Activated naive CD8-positive, alpha-beta T cell treated with anti-CD3 and anti-CD28 coated beads, Interleukin-2, amount 10 ng/mL, durations not matched to agents 7 days and 5 days (primary cell): ENCODE measurements at regions not wholly inside any gene's neighbourhood (a gene's known extent, or its start where the extent isn't known, plus 50 kb on each side); places are given as distances from the start of the nearest gene placed in this dataset.
"Not testable (repeated sequence)": the region's sequence is repeated elsewhere in the genome, so short reads cannot be mapped to it uniquely, and the experiment has no call there.

Experiments used
- ATAC-seq: fragments of 150-1000 bp; cut with Tn5 transposase; one replicate; pipeline ENCODE4 v1.10.0; 2021; ENCODE audit warnings: low read depth, moderate library complexity
- POLR2A ChIA-PET: fragments of 350-600 bp; sonication (Branson Sonifier 250); formaldehyde crosslinking; loops from one replicate; lab custom pipeline; 2021; ENCODE audit warnings: antibody characterized with exemption; lab: Charles Lee
- DNase-seq: peaks from one replicate; pipeline ENCODE4 v3.0.0; 2021
- H3K27ac Mint-ChIP-seq: one replicate; pipeline ENCODE4 v1.8.0; 2022; ENCODE audit warnings: mild to moderate bottlenecking, mixed read lengths
- H3K27me3 Mint-ChIP-seq: one replicate; pipeline ENCODE4 v1.8.0; 2022; ENCODE audit warnings: mild to moderate bottlenecking, moderate library complexity, mixed read lengths
- H3K36me3 Mint-ChIP-seq: one replicate; pipeline ENCODE4 v1.8.0; 2021; ENCODE audit warnings: mild to moderate bottlenecking, mixed read lengths
- H3K4me1 Mint-ChIP-seq: one replicate; pipeline ENCODE4 v1.8.0; 2021; ENCODE audit warnings: mixed read lengths
- H3K4me3 Mint-ChIP-seq: one replicate; pipeline ENCODE4 v1.8.0; 2022; ENCODE audit warnings: mild to moderate bottlenecking, moderate library complexity, mixed read lengths
- H3K9me3 Mint-ChIP-seq: one replicate; pipeline ENCODE4 v1.8.0; 2021; ENCODE audit warnings: mixed read lengths

DNA sequence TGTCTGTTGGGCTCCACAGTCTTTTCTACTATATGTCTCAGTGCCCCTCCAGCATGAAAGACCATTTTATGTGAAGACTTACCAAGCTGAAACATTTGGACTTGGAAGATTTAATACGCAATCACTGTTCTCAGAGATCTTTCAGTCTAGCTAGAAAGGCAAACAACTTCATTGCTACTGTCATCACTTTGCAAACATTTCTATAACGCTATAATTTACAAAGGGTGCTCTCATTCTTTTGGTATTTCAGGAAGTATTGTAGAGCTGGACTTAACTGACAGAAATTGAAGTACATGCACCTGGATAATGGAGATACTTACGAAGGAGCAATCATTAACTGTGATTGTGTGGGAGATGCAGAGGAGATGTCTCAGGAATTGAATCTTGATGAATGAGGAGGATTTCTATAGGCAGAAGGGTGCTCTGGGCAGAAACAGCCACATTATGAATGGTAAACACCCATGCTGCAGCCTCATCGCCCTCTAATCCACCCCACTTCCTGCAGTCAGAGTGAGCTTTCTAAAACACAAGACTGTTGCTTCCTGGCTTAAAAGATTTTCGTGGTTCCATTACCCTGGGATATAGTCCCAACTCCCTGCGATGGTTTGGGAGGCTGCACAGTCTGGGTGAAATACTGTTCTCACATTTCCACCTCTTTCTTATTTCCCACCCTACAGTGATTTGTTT lies 75.1 kb upstream of the GNG12 start:
- H3K4me3 Mint-ChIP-seq, result no peak overlapping the region

DNA sequence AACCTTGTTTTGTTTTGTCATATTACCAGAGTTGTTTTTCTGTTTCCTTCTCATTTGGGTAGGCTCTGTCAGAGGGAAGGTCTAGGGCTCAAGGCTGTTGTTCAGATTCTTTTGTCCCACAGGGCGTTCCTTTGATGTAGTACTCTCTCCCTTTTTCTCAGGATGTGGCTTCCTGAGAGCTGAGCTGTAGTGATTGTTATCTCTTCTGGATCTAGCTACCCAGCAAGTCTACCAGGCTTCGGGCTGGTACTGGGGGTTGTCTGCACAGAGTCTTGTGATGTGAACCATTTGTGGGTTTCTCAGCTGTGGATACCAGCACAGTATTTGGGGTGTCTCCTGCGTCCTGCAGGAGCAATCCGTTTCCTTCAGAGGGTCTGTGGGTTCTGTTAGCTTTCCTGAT lies 74.2 kb upstream of the GNG12 start:
- H3K4me3 Mint-ChIP-seq, ATAC-seq: not testable (repeated sequence)

More for the DNA sequence above, 75.1 kb upstream of the GNG12 start:
- no peaks in the 10 kb centered on the region for H3K36me3 Mint-ChIP-seq
- ATAC-seq (no peak), DNase-seq (no peak)
- peaks cover 9% of the 10 kb centered on the region for H3K27me3 Mint-ChIP-seq
- POLR2A ChIA-PET, result no interaction called here
- peaks cover 2% of the 10 kb centered on the region for H3K4me1 Mint-ChIP-seq
- no peak overlapping the region for H3K27ac Mint-ChIP-seq
- H3K9me3 Mint-ChIP-seq, result no peaks in the 10 kb centered on the region

DNA sequence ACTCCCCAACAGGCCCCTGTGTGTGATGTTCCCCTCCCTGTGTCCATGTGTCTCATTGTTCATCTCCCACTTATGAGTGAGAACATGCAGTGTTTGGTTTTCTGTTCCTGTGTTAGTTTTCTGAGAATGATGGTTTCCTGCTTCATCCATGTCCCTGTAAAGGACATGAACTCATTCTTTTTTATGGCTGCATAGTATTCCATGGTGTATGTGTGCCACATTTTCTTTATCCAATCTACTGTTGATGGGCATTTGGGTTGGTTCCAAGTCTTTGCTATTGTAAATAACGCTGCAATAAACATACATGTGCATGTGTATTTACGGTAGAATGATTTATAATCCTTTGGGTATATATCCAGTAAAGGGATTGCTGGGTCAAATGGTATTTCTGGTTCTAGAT lies 72.7 kb upstream of the GNG12 start:
- DNase-seq, H3K4me3 Mint-ChIP-seq, H3K4me1 Mint-ChIP-seq, H3K27me3 Mint-ChIP-seq, H3K9me3 Mint-ChIP-seq, POLR2A ChIA-PET, ATAC-seq, H3K36me3 Mint-ChIP-seq, H3K27ac Mint-ChIP-seq: not testable (repeated sequence)

More for the DNA sequence above, 74.2 kb upstream of the GNG12 start:
- H3K27me3 Mint-ChIP-seq, H3K27ac Mint-ChIP-seq, POLR2A ChIA-PET, H3K4me1 Mint-ChIP-seq, H3K9me3 Mint-ChIP-seq, H3K36me3 Mint-ChIP-seq, DNase-seq: not testable (repeated sequence)

GRCh38 chr1:67902546-67903223 lies 69.4 kb upstream of the GNG12 start:
- H3K9me3 Mint-ChIP-seq, H3K4me1 Mint-ChIP-seq, DNase-seq, H3K27me3 Mint-ChIP-seq, H3K27ac Mint-ChIP-seq, ATAC-seq, H3K4me3 Mint-ChIP-seq, H3K36me3 Mint-ChIP-seq, POLR2A ChIA-PET: not testable (repeated sequence)

DNA sequence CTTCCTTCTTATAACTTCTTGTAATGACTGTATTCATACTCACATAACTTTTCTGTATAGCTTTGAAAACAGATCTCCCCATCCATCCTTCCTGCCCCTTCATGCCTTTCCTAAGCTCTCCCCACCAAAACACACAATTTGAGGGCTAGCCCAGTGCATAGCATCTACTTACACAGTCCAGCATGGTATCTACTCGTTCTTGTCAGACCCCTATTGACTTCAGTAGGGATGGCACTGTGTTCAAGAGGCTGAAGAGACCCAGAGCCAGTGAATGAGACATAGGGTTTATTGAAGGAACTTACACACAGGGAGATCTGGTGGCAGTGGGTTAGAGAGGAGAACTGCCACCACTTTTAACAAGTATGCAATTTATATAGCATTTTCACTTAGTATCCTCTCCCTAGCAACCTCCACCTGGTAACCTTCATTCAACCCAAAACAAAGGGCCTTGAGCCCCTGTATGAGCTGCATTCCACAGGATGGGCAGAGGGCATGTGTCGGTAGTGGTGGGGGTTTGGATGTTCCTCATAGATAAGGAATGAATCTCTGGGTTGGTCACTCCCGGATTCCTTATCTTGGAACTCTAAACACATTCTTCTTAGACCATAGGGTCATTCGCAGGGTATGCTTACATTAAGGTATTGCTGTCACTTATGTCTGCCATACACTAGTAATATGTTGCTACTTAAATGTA lies 64.9 kb upstream of the GNG12 start:
- Mint-ChIP-seq H3K4me1 (no peaks in the 10 kb centered on the region), H3K36me3 (no peaks in the 10 kb centered on the region), H3K27me3 (peaks cover 2% of the 10 kb centered on the region), H3K4me3 (no peak overlapping the region), H3K9me3 (no peaks in the 10 kb centered on the region), H3K27ac (no peak overlapping the region)
- DNase-seq (no peak), ATAC-seq (no peak)
- POLR2A ChIA-PET, result no interaction called here

GRCh38 chr1:67897270-67897949 lies 64.1 kb upstream of the GNG12 start:
- DNase-seq, result no peak
- Mint-ChIP-seq H3K27me3 (peaks cover 2% of the 10 kb centered on the region), H3K9me3 (no peaks in the 10 kb centered on the region), H3K27ac (no peak overlapping the region), H3K4me3 (no peak overlapping the region), H3K36me3 (no peaks in the 10 kb centered on the region), H3K4me1 (no peaks in the 10 kb centered on the region)
- ATAC-seq, result no peak
- POLR2A ChIA-PET, result no interaction called here

- ATAC-seq (no peak), DNase-seq (no peak)
- POLR2A ChIA-PET, result no interaction called here
- Mint-ChIP-seq H3K4me3 (no peak overlapping the region), H3K4me1 (no peaks in the 10 kb centered on the region), H3K27me3 (peaks cover 2% of the 10 kb centered on the region), H3K36me3 (no peaks in the 10 kb centered on the region), H3K27ac (no peak overlapping the region), H3K9me3 (no peaks in the 10 kb centered on the region)
These were observed 63.6 kb upstream of the GNG12 start for GRCh38 chr1:67896826-67897225.

DNA sequence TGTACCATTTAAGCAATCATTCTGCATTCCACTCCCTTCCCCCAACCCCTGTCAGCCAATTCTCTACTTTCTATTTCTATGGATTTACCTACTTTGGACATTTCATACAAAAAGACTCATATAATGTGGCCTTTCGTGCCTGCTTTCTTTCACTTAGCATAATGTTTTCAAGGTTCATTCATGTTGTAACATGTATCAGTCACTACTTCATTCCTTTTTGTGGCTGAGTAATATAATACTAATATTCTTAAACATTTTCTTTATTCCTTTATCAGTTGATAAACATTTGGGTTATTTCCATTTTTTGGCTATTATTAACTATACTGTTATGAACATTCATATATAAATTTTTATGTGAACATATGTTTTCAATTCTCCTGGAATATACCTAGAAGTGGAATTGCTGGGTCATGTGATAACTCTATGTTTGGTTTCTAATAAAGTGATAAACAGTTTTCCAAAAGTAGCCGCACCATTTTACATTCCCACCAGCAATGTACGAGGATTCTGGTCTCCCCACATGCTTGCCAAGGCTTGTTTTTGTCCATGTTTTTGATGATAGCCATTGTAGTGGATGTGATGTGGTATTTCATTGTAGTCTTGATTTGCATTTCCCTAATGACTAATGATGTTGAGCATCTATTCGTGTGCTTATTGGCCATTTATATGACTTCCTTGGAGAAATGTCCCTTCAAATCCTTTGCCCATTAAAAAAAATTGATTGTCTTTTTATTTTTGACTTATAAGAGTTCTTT lies 61.9 kb upstream of the GNG12 start:
- H3K27ac Mint-ChIP-seq, result no peak overlapping the region
- POLR2A ChIA-PET, result no interaction called here
- no peaks in the 10 kb centered on the region for H3K4me1 Mint-ChIP-seq
- no peak for ATAC-seq
- H3K27me3 Mint-ChIP-seq, result peaks cover 6% of the 10 kb centered on the region
- DNase-seq, result no peak
- H3K36me3 Mint-ChIP-seq, result no peaks in the 10 kb centered on the region
- no peak overlapping the region for H3K4me3 Mint-ChIP-seq
- no peaks in the 10 kb centered on the region for H3K9me3 Mint-ChIP-seq

DNA sequence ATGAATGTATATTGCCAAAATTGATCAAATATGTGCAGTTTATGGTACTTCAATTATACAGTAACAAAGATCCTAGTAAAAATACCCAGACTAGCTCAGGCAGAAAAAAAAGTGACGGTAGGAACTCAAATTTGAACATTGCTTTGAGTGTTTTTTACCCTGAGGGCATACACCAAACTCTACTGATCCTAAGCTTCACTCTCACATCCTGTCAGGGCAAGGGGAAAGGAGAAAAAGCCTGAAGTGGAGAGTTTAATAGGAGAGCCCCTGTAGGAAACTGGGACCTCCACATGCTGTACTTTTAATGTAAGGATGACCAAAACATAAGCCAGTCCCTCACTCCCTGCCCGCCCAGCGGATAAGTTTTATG lies 59.8 kb upstream of the GNG12 start:
- peaks cover 6% of the 10 kb centered on the region for H3K27me3 Mint-ChIP-seq
- no peak overlapping the region for H3K27ac Mint-ChIP-seq
- ATAC-seq, result no peak
- no peaks in the 10 kb centered on the region for H3K36me3 Mint-ChIP-seq
- H3K4me3 Mint-ChIP-seq, result no peak overlapping the region
- POLR2A ChIA-PET, result no interaction called here
- no peaks in the 10 kb centered on the region for H3K9me3 Mint-ChIP-seq
- DNase-seq, result no peak
- peaks cover 2% of the 10 kb centered on the region for H3K4me1 Mint-ChIP-seq

DNA sequence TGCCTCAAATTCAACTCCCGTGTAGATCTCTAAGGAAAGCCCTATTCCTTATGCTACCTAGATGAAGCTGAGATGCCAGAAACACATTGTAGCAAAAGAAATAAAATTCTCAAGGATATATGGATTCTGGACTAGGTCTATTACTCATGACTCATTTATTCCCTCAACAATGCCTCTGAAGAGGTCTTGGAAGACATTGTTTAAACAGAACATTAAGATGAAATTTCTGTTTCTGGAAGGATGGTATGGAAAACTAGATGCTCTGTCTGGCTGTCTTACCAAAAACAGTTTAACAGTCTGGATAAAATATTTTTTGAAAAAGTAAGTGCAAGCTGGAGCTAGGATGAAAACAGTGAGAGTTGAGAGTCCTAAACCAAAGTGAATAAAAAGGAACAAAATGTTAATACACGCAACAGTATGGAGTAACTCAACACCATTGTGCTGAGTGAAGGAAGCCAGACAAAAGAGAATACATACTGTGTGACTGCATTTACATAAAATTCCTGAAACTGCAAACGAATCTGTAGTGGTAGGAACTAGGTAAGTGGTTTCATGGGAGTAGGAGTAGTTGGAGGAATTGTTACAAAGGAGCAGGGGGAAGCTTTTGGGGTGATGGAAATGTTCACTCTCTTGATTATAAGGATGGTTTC lies 59.3 kb upstream of the GNG12 start:
- POLR2A ChIA-PET, result no interaction called here
- ATAC-seq (no peak), DNase-seq (no peak)
- Mint-ChIP-seq H3K27ac (no peak overlapping the region), H3K36me3 (no peaks in the 10 kb centered on the region), H3K9me3 (no peaks in the 10 kb centered on the region), H3K27me3 (peaks cover 6% of the 10 kb centered on the region), H3K4me1 (peaks cover 2% of the 10 kb centered on the region), H3K4me3 (no peak overlapping the region)

- no peak overlapping the region for H3K4me3 Mint-ChIP-seq
- H3K9me3 Mint-ChIP-seq, result no peaks in the 10 kb centered on the region
- POLR2A ChIA-PET, result no interaction called here
- H3K36me3 Mint-ChIP-seq, result no peaks in the 10 kb centered on the region
- DNase-seq, result no peak
- peaks cover 6% of the 10 kb centered on the region for H3K27me3 Mint-ChIP-seq
- H3K4me1 Mint-ChIP-seq, result peaks cover 2% of the 10 kb centered on the region
- no peak overlapping the region for H3K27ac Mint-ChIP-seq
- ATAC-seq, result no peak
These were observed 57.6 kb upstream of the GNG12 start for GRCh38 chr1:67890857-67891256.

- peaks cover 6% of the 10 kb centered on the region for H3K27me3 Mint-ChIP-seq
- H3K27ac Mint-ChIP-seq, result no peak overlapping the region
- ATAC-seq (no peak), DNase-seq (no peak)
- POLR2A ChIA-PET, result no interaction called here
- peaks cover 2% of the 10 kb centered on the region for H3K4me1 Mint-ChIP-seq
- no peak overlapping the region for H3K4me3 Mint-ChIP-seq
- no peaks in the 10 kb centered on the region for H3K36me3 Mint-ChIP-seq
- no peaks in the 10 kb centered on the region for H3K9me3 Mint-ChIP-seq
These were observed 56.8 kb upstream of the GNG12 start for GRCh38 chr1:67889953-67890567.
